GM13977 (cell line): ENCODE measurements at regions not wholly inside any gene's neighbourhood (a gene's known extent, or its start where the extent isn't known, plus 50 kb on each side); places are given as distances from the start of the nearest gene placed in this dataset.

Experiments used
- DNase-seq: peaks from one replicate; pipeline ENCODE4 v3.0.0; 2012; ENCODE audit warnings: low spot score
- in situ Hi-C: fragments of 300-500 bp; cut with MboI; formaldehyde crosslinking; loops from one replicate; pipeline ENCODE4 v1.12.0; 2022; ENCODE audit warnings: low sequenced_read_pairs, low pct_unique_long_range_greater_than_20kb, mixed read lengths, inconsistent platforms; ENCODE audit not compliant: unreplicated experiment
- TF ChIP-seq, protein P1 (sequence below): IDR thresholded peaks from 2 replicates; pipeline ENCODE4 v1.5.1; 2012; ENCODE audit warnings: mild to moderate bottlenecking, control low read depth; ENCODE audit not compliant: insufficient read depth; ENCODE audit errors: extremely low read depth, missing control alignments

DNA sequence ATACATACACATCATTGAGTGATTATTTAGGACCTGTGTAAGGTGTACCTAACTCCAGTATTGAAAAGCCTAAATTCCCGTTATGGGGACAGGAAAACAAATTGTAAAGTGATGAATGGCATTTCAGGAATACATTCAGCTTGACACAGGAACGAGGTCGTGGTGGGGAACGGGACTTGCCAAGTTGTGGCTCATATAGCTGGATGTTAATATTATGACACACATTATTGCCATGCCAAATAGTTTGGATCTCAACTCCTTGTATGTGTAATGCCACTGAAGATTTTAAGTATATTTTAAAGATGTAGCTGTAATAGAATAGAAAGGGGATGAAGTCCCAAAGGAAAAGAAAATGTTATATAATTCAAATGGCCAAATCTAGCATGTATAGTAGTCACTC is 227.2 kb upstream of the GOLIM4 start:
- in situ Hi-C loops, result no loop called here
- DNase-seq, result no peak
- TF ChIP-seq, protein P1, sequence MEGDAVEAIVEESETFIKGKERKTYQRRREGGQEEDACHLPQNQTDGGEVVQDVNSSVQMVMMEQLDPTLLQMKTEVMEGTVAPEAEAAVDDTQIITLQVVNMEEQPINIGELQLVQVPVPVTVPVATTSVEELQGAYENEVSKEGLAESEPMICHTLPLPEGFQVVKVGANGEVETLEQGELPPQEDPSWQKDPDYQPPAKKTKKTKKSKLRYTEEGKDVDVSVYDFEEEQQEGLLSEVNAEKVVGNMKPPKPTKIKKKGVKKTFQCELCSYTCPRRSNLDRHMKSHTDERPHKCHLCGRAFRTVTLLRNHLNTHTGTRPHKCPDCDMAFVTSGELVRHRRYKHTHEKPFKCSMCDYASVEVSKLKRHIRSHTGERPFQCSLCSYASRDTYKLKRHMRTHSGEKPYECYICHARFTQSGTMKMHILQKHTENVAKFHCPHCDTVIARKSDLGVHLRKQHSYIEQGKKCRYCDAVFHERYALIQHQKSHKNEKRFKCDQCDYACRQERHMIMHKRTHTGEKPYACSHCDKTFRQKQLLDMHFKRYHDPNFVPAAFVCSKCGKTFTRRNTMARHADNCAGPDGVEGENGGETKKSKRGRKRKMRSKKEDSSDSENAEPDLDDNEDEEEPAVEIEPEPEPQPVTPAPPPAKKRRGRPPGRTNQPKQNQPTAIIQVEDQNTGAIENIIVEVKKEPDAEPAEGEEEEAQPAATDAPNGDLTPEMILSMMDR, result no peak

DNA sequence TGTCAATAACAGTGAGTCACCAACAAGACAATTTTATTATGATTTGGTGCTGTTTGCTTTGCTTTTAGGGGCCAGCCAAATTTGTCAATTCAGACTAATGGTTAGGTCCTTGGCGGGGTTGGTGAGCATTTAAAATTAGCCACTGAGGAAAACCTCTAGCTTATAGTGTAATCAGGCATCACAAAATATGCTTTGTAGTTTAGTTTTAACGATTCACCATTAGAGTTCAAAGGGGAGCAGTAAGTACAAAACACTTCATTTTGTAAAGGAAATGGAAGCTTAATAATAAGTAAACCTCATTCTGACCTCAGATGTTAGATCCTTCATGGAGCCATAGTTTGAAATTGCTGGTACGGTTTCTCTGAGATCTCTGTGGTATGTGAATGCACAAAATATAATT is 218.4 kb upstream of the GOLIM4 start:
- TF ChIP-seq, protein P1, result no peak
- no peak for DNase-seq
- in situ Hi-C loops, result no loop called here

DNA sequence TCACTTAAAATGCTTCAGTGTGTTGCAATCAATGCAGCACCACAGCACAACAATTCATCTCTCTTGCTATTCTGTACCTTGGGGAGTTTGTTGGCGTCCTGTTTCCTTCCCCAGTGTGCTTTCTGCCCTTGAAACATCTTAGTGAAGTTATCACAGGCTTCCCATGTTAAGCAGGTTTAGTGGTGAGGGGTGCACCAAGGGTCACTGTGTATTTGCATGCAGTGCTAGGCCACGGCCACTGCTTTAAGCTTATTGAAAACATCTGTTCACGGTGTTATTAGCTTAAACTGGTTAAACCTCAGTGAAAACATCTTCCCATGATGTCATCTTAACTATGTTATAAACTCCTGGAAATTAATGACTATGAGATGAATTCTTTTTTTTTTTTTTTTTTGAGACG is 217.3 kb upstream of the GOLIM4 start:
- TF ChIP-seq, protein P1, result no peak

DNA sequence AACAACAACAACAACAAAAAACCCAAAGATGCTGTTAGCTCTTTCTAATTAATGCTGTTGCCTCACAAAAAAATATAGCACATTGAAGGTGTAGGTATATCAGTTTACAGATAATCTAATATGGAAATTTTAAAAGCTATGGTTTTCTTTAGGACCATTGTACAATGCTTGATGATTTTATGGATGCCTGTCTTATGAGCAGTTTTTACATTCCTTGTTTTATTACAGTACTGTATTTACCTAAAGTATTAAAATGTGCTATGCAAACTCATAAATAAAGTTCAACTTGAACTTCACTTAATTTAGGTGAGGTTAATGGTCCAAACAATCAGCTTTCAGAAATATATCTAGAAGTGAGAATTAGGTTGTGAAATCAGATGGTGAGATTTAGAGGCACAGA is 212.2 kb upstream of the GOLIM4 start:
- no peak for DNase-seq
- TF ChIP-seq, protein P1, result no peak
- in situ Hi-C loops, result no loop called here

More for the DNA sequence above, 217.3 kb upstream of the GOLIM4 start:
- no peak for DNase-seq
- in situ Hi-C loops, result no loop called here

DNA sequence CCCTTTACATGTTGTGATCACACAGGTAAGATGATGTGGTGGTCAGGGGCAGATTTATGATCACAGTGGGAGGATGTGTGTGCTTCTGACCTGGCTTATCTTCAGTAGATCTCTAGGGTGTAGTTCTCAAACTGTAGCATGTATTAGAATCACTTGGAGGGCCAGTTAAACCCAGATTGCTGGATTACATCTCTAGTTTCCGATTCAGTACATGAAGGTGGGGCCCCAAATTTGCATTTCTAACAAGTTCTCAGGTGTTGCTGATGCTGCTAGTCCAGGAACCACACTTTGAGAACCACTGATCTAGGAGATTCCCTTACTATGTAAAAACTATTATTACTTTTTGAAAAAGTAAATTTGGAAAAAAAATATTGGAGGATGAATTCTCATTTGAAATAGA is 199.3 kb upstream of the GOLIM4 start:
- in situ Hi-C loops, result no loop called here
- no peak for DNase-seq
- TF ChIP-seq, protein P1, result no peak

DNA sequence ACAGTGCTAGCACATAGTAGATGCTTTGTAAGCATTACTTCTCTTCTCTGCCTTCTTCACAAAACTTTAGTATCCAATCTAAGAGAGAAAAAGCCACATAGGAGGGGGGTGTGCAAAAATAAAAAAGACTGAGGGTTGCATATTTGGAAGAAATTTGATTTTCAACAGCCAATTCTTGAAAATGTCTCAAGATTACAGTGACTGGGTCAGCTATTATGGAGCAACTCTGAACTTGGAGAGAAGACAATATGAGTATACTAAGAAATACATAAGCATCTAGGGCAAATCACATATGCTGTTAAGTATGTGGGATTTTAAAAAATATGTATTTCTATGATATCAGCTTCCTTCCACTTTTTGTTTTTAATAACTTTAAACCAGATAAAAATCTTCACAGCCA is 196.6 kb upstream of the GOLIM4 start:
- in situ Hi-C loops, result no loop called here
- TF ChIP-seq, protein P1, result no peak
- no peak for DNase-seq

DNA sequence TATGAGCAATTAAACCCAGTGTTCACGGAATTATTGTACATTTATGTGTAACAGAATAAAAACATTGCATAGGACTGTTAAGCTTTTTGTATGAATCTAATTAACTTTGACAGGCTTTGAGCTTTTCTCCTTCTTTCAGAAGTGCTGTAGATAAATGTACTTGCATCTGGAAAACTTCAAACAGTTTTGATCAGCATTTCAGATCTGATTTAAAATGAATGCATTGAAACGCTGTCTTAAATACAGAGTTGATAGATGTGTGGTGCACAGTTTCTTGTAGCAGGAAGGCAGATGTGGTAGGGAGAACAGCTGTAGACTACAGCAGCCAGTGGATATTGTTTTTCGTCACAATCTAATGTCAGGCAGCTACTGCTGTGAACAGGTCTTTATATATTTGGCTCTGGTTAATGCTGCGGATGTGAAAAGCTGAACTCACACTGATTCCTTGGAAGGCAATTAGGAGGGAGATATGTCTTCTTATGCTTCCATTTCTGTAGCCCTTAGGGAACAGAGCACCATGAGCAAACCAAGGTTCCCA is 193.8 kb upstream of the GOLIM4 start:
- in situ Hi-C loops, result no loop called here
- TF ChIP-seq, protein P1, result no peak
- no peak for DNase-seq
